Upper lobe of left lung (tissue), 6 donors: ENCODE measurements at regions not wholly inside any gene's neighbourhood (a gene's known extent, or its start where the extent isn't known, plus 50 kb on each side); places are given as distances from the start of the nearest gene placed in this dataset.

Experiments
- ATAC-seq, 2 donors: fragments of 200-7000 bp; cut with Tn5 transposase; one replicate each; pipeline ENCODE4 v1.9.1; 2022; ENCODE audit warnings: mild to moderate bottlenecking in 2 of 2, moderate library complexity in 2 of 2; ENCODE audit not compliant: low FRiP score in 2 of 2
- DNase-seq, 2 donors: peaks; one replicate each; pipeline ENCODE4 v3.0.0-alpha.2; 2019 to 2020
- H3K27ac ChIP-seq, 4 donors: fragments of 200-600 bp; sonication (generic); one replicate each; pipeline ENCODE4 v1.5.1; 2016 to 2019
- H3K27me3 ChIP-seq, 4 donors: fragments of 200-600 bp; sonication (generic); one replicate each; pipeline ENCODE4 v1.5.1; 2017 to 2019
- H3K36me3 ChIP-seq, 4 donors: fragments of 200-600 bp; sonication (generic); one replicate each; pipeline ENCODE4 v1.5.1; 2016 to 2019
- H3K4me1 ChIP-seq, 4 donors: fragments of 200-600 bp; sonication (generic); one replicate each; pipeline ENCODE4 v1.5.1; 2018 to 2019
- H3K4me3 ChIP-seq, 4 donors: fragments of 200-600 bp; sonication (generic); one replicate each; pipeline ENCODE4 v1.5.1; 2017 to 2019; ENCODE audit warnings: mild to moderate bottlenecking in 2 of 4, moderate library complexity in 1 of 4
- H3K9me3 ChIP-seq, 4 donors: fragments of 200-600 bp; sonication (generic); one replicate each; pipeline ENCODE4 v1.5.1; 2018 to 2019
- CTCF ChIP-seq, 6 experiments: fragments of 450-650 bp in 4 of 6; fragments of 200-600 bp in 2 of 6; sonication (generic) in 2 of 6; IDR thresholded peaks; one replicate each; pipeline ENCODE4 v1.5.1; 2016 to 2019; ENCODE audit warnings: antibody characterized with exemption in 6 of 6
- EP300 ChIP-seq, 4 donors: sonication (generic); formaldehyde crosslinking; IDR thresholded peaks; one replicate each; pipeline ENCODE4 v1.5.1; 2017; ENCODE audit warnings: antibody characterized with exemption in 4 of 4, control low read depth in 2 of 4
- POLR2A ChIP-seq, 4 donors: fragments of 450-650 bp; IDR thresholded peaks; one replicate each; pipeline ENCODE4 v1.5.1; 2016 to 2017; ENCODE audit warnings: antibody characterized with exemption in 4 of 4, mild to moderate bottlenecking in 2 of 4
- POLR2AphosphoS5 ChIP-seq, 2 donors: sonication (generic); formaldehyde crosslinking; IDR thresholded peaks; one replicate each; pipeline ENCODE4 v1.5.1; 2017; ENCODE audit warnings: antibody characterized with exemption in 2 of 2
- WGBS, 2 donors: methylation state at CpG; one replicate each; pipeline ENCODE4 v1.1.5; 2017 to 2018; 5-methylcytosine and 5-hydroxymethylcytosine counted together
- donor health status: DM: no; HTN: no; CAD: no; lungs with moderate emphysema.
- donor health status: DM: no; HTN: yes; CAD: no; lungs with severe emphysema.

GRCh38 chr22:26848244-26848920 lies 191.0 kb downstream of the MIAT start:
- H3K4me3 ChIP-seq, result no peak overlapping the region
- H3K4me1 ChIP-seq, result peaks cover 0 to 2% (median 0%) of the 10 kb centered on the region in 4 donors
- no peak overlapping the region for H3K27ac ChIP-seq
- no peak for DNase-seq
- H3K27me3 ChIP-seq, result no peaks in the 10 kb centered on the region
- ATAC-seq, result no peak
- WGBS, 2 donors, result 91 to 94% methylated on average over 9 of the region's 9 CpGs
- no peaks in the 10 kb centered on the region for H3K9me3 ChIP-seq
- H3K36me3 ChIP-seq, result no peaks in the 10 kb centered on the region
- TF ChIP-seq CTCF (IDR thresholded peaks at IDR 0.05), result no peak
- TF ChIP-seq POLR2A (IDR thresholded peaks at IDR 0.05), result no peak
- TF ChIP-seq POLR2AphosphoS5 (IDR thresholded peaks at IDR 0.05), result no peak
- no peak for TF ChIP-seq EP300 (IDR thresholded peaks at IDR 0.05)

- Histone ChIP-seq H3K4me1 (peaks cover 0 to 2% (median 0%) of the 10 kb centered on the region in 4 donors), H3K9me3 (no peaks in the 10 kb centered on the region), H3K36me3 (no peaks in the 10 kb centered on the region), H3K27me3 (no peaks in the 10 kb centered on the region), H3K27ac (no peak overlapping the region), H3K4me3 (no peak overlapping the region)
- TF ChIP-seq EP300 (IDR thresholded peaks at IDR 0.05) (no peak), CTCF (IDR thresholded peaks at IDR 0.05) (no peak), POLR2AphosphoS5 (IDR thresholded peaks at IDR 0.05) (no peak), POLR2A (IDR thresholded peaks at IDR 0.05) (no peak)
- no peak for ATAC-seq
- no peak for DNase-seq
- 91 to 93% methylated on average over 4 of the region's 4 CpGs for WGBS, 2 donors
Measured at GRCh38 chr22:26849575-26849974, 192.2 kb downstream of the MIAT start.

- no peaks in the 10 kb centered on the region for H3K36me3 ChIP-seq
- no peak overlapping the region for H3K27ac ChIP-seq
- DNase-seq (no peak), ATAC-seq (no peak)
- H3K4me1 ChIP-seq, result no peaks in the 10 kb centered on the region
- H3K9me3 ChIP-seq, result no peaks in the 10 kb centered on the region
- TF ChIP-seq CTCF (IDR thresholded peaks at IDR 0.05), result no peak
- TF ChIP-seq POLR2A (IDR thresholded peaks at IDR 0.05), result no peak
- TF ChIP-seq EP300 (IDR thresholded peaks at IDR 0.05), result no peak
- H3K27me3 ChIP-seq, result no peaks in the 10 kb centered on the region
- no peak overlapping the region for H3K4me3 ChIP-seq
- 78% methylated on average over 1 of the region's 1 CpG for WGBS, 2 donors
Measured at GRCh38 chr22:26851125-26851524, 193.7 kb downstream of the MIAT start.

- ATAC-seq, result no peak
- no peaks in the 10 kb centered on the region for H3K36me3 ChIP-seq
- no peak for DNase-seq
- H3K4me3 ChIP-seq, result no peak overlapping the region
- TF ChIP-seq POLR2AphosphoS5 (IDR thresholded peaks at IDR 0.05) (no peak), EP300 (IDR thresholded peaks at IDR 0.05) (no peak), POLR2A (IDR thresholded peaks at IDR 0.05) (no peak), CTCF (IDR thresholded peaks at IDR 0.05) (no peak)
- 50 to 58% methylated on average over 6 of the region's 6 CpGs for WGBS, 2 donors
- no peak overlapping the region for H3K27ac ChIP-seq
- no peaks in the 10 kb centered on the region for H3K4me1 ChIP-seq
- H3K27me3 ChIP-seq, result no peaks in the 10 kb centered on the region
- no peaks in the 10 kb centered on the region for H3K9me3 ChIP-seq
Measured at GRCh38 chr22:26852176-26852575, 194.8 kb downstream of the MIAT start.

- ATAC-seq (no peak), DNase-seq (no peak)
- no peak for TF ChIP-seq EP300 (IDR thresholded peaks at IDR 0.05)
- no peak for TF ChIP-seq POLR2AphosphoS5 (IDR thresholded peaks at IDR 0.05)
- no peak for TF ChIP-seq CTCF (IDR thresholded peaks at IDR 0.05)
- TF ChIP-seq POLR2A (IDR thresholded peaks at IDR 0.05), result no peak
- WGBS, 2 donors, result 86 to 87% methylated on average over 4 of the region's 4 CpGs
- Histone ChIP-seq H3K27me3 (no peaks in the 10 kb centered on the region), H3K27ac (no peak overlapping the region), H3K36me3 (no peaks in the 10 kb centered on the region), H3K4me1 (no peaks in the 10 kb centered on the region), H3K9me3 (no peaks in the 10 kb centered on the region), H3K4me3 (no peak overlapping the region)
Measured at GRCh38 chr22:26853071-26853470, 195.7 kb downstream of the MIAT start.
